NCI-H2171 treated with DMSO at 0.1 percent for 48 hours (cell line): ENCODE measurements at regions not wholly inside any gene's neighbourhood (a gene's known extent, or its start where the extent isn't known, plus 50 kb on each side); places are given as distances from the start of the nearest gene placed in this dataset.

Source experiments
- DNase-seq: peaks from one replicate; lab custom pipeline; 2025; lab: John Stamatoyannopoulos, UW

- no peak for DNase-seq
Observed at GRCh38 chr6:168884050-168884645, 369.5 kb downstream of the THBS2 start.

- DNase-seq: no peak
Observed at GRCh38 chr6:168883410-168884049, 370.1 kb downstream of the THBS2 start.

- DNase-seq: no peak
Observed at GRCh38 chr6:168880271-168880670, 373.4 kb downstream of the THBS2 start.

GRCh38 chr6:168877821-168878282 lies 375.8 kb downstream of the THBS2 start:
- DNase-seq: peak; percentile 48

GRCh38 chr6:168876956-168877355 lies 376.7 kb downstream of the THBS2 start:
- no peak for DNase-seq

- no peak for DNase-seq
Observed at GRCh38 chr6:168875811-168876576, 377.7 kb downstream of the THBS2 start.

GRCh38 chr6:168874637-168875036 lies 379.0 kb downstream of the THBS2 start:
- no peak for DNase-seq

- no peak for DNase-seq
Observed at GRCh38 chr6:168873278-168874190, 380.1 kb downstream of the THBS2 start.

- no peak for DNase-seq
Observed at GRCh38 chr6:168871642-168872315, 381.9 kb downstream of the THBS2 start.

GRCh38 chr6:168870982-168871381 lies 382.7 kb downstream of the THBS2 start:
- DNase-seq: no peak

- DNase-seq: no peak
Observed at GRCh38 chr6:168867247-168868102, 386.2 kb downstream of the THBS2 start.

- no peak for DNase-seq
Observed at GRCh38 chr6:168866534-168866933, 387.1 kb downstream of the THBS2 start.

GRCh38 chr6:168865522-168865921 lies 388.1 kb downstream of the THBS2 start:
- DNase-seq: no peak

GRCh38 chr6:168864541-168865460 lies 388.8 kb downstream of the THBS2 start:
- DNase-seq: no peak

- DNase-seq: no peak
Observed at GRCh38 chr6:168863467-168863866, 390.2 kb downstream of the THBS2 start.

GRCh38 chr6:168862346-168862980 lies 391.2 kb downstream of the THBS2 start:
- no peak for DNase-seq

- DNase-seq: no peak
Observed at GRCh38 chr6:168860987-168861386, 392.7 kb downstream of the THBS2 start.

- DNase-seq: no peak
Observed at GRCh38 chr6:168860341-168860740, 393.3 kb downstream of the THBS2 start.

GRCh38 chr6:168858926-168859325 lies 394.7 kb downstream of the THBS2 start:
- DNase-seq: no peak
